ENCODE measurements at regions not wholly inside any gene's neighbourhood (a gene's known extent, or its start where the extent isn't known, plus 50 kb on each side); places are given as distances from the start of the nearest gene placed in this dataset.

- TF ChIP-seq CTCF (IDR thresholded peaks at IDR 0.05; ENCODE audit: insufficient read depth, low read length, severe bottlenecking) = no peak
- Histone ChIP-seq H3K27me3 (ENCODE audit: control insufficient read depth, insufficient read depth, low read length) (no peaks in the 10 kb centered on the region), H3K4me3 (ENCODE audit: low read depth, low read length) (no peak overlapping the region), H3K36me3 (ENCODE audit: control insufficient read depth, insufficient read depth, low read length) (no peaks in the 10 kb centered on the region)
- no peak for FAIRE-seq
- DNase-seq (ENCODE audit: low read depth) = no peak
Measured at GRCh38 chr16:86934581-86935375, 356.4 kb downstream of the FOXL1 start.

- no peak overlapping the region for H3K4me3 ChIP-seq (ENCODE audit: low read depth, low read length)
- TF ChIP-seq CTCF (IDR thresholded peaks at IDR 0.05; ENCODE audit: insufficient read depth, low read length, severe bottlenecking) = no peak
- FAIRE-seq (no peak), DNase-seq (ENCODE audit: low read depth) (no peak)
- H3K27me3 ChIP-seq (ENCODE audit: control insufficient read depth, insufficient read depth, low read length) = no peaks in the 10 kb centered on the region
- no peaks in the 10 kb centered on the region for H3K36me3 ChIP-seq (ENCODE audit: control insufficient read depth, insufficient read depth, low read length)
Measured at GRCh38 chr16:86939609-86940008, 361.3 kb downstream of the FOXL1 start.

GRCh38 chr16:86941731-86942130 lies 363.4 kb downstream of the FOXL1 start:
- DNase-seq (ENCODE audit: low read depth) = no peak
- FAIRE-seq = no peak
- Histone ChIP-seq H3K27me3 (ENCODE audit: control insufficient read depth, insufficient read depth, low read length) (no peaks in the 10 kb centered on the region), H3K36me3 (ENCODE audit: control insufficient read depth, insufficient read depth, low read length) (no peaks in the 10 kb centered on the region), H3K4me3 (ENCODE audit: low read depth, low read length) (no peak overlapping the region)
- no peak for TF ChIP-seq CTCF (IDR thresholded peaks at IDR 0.05; ENCODE audit: insufficient read depth, low read length, severe bottlenecking)

GRCh38 chr16:86942151-86943051 lies 364.1 kb downstream of the FOXL1 start:
- Histone ChIP-seq H3K4me3 (ENCODE audit: low read depth, low read length) (no peak overlapping the region), H3K36me3 (ENCODE audit: control insufficient read depth, insufficient read depth, low read length) (no peaks in the 10 kb centered on the region), H3K27me3 (ENCODE audit: control insufficient read depth, insufficient read depth, low read length) (no peaks in the 10 kb centered on the region)
- DNase-seq (ENCODE audit: low read depth) (no peak), FAIRE-seq (no peak)
- no peak for TF ChIP-seq CTCF (IDR thresholded peaks at IDR 0.05; ENCODE audit: insufficient read depth, low read length, severe bottlenecking)

GRCh38 chr16:86945166-86945900 lies 367.0 kb downstream of the FOXL1 start:
- DNase-seq (ENCODE audit: low read depth) (no peak), FAIRE-seq (no peak)
- Histone ChIP-seq H3K4me3 (ENCODE audit: low read depth, low read length) (no peak overlapping the region), H3K36me3 (ENCODE audit: control insufficient read depth, insufficient read depth, low read length) (no peaks in the 10 kb centered on the region), H3K27me3 (ENCODE audit: control insufficient read depth, insufficient read depth, low read length) (no peaks in the 10 kb centered on the region)
- no peak for TF ChIP-seq CTCF (IDR thresholded peaks at IDR 0.05; ENCODE audit: insufficient read depth, low read length, severe bottlenecking)

Measured in bronchial epithelial cell (primary cell).